ENCODE measurements at regions not wholly inside any gene's neighbourhood (a gene's known extent, or its start where the extent isn't known, plus 50 kb on each side); places are given as distances from the start of the nearest gene placed in this dataset.

DNA sequence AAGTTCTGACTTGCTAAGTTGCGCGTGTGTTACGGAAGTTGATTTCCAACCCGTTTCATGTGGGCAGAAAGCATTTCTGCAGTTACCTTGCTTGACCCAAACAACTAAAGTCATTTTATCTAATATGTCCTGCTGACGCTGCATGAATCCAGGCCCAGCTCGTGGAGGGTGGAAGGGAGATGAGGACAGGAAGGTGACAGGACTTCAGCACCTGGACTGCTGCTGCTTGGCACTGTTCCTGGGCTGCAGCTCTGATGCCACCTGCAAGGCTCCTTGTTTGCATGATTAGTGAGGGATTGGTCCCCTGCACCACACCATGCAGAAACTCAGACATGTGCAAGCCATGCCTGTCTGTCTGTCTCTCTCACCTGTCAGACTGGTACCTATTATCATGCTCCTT, 198.4 kb downstream of the PRDM2 start:
- 60% methylated on average over 2 of the region's 6 CpGs for WGBS (ENCODE audit: insufficient coverage)

DNA sequence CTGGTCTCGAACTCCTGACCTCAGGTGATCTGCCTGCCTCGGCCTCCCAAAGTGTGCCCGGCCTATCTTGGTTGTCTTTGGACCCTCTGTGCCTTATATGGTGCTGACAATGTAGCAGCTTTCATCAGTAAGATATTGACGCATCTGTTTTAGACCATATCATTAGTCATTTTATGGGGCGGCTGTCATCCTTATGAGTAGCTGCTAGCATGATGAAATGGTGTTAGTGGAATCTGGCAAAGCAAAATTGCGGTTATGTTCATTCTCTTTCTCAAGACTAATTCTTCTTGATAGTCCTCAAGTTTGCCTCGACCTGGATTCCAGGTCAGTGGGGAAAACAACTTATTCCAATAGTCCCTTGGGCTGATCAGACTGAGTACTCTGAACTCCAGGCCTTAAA, 199.9 kb downstream of the PRDM2 start:
- peaks cover 0 to 10% (median 0%) of the 10 kb centered on the region in 7 donors for H3K9me3 Mint-ChIP-seq
- TF ChIP-seq, protein P1, sequence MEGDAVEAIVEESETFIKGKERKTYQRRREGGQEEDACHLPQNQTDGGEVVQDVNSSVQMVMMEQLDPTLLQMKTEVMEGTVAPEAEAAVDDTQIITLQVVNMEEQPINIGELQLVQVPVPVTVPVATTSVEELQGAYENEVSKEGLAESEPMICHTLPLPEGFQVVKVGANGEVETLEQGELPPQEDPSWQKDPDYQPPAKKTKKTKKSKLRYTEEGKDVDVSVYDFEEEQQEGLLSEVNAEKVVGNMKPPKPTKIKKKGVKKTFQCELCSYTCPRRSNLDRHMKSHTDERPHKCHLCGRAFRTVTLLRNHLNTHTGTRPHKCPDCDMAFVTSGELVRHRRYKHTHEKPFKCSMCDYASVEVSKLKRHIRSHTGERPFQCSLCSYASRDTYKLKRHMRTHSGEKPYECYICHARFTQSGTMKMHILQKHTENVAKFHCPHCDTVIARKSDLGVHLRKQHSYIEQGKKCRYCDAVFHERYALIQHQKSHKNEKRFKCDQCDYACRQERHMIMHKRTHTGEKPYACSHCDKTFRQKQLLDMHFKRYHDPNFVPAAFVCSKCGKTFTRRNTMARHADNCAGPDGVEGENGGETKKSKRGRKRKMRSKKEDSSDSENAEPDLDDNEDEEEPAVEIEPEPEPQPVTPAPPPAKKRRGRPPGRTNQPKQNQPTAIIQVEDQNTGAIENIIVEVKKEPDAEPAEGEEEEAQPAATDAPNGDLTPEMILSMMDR (IDR thresholded peaks at IDR 0.05) = no peak
- H3K36me3 ChIP-seq (replicated peaks in 1 of 2; ENCODE audit: control insufficient read depth in 1 of 2, insufficient read depth in 2 of 2, low read length in 2 of 2) = no peaks in the 10 kb centered on the region
- H3K4me1 Mint-ChIP-seq = no peaks in the 10 kb centered on the region
- no peak overlapping the region for H3K9ac ChIP-seq (ENCODE audit: insufficient read depth, low read length, poor library complexity, severe bottlenecking)
- H3K4me2 ChIP-seq (replicated peaks; ENCODE audit: extremely low read depth, low read length, poor library complexity, severe bottlenecking) = no peak overlapping the region
- H3K4me3 Mint-ChIP-seq = no peak overlapping the region
- no peak for DNase-seq
- intact Hi-C loops (cut with micrococcal nuclease) = no loop called here
- no peak overlapping the region for H3K27ac ChIP-seq (ENCODE audit: low read depth in 1 of 2, low read length in 2 of 2)
- WGBS (ENCODE audit: insufficient coverage) = 79% methylated on average over 3 of the region's 7 CpGs
- no peaks in the 10 kb centered on the region for H3K79me2 ChIP-seq (ENCODE audit: insufficient read depth, low read length)
- H4K20me1 ChIP-seq (ENCODE audit: insufficient read depth, low read length) = no peaks in the 10 kb centered on the region
- peaks cover 5 to 12% (median 8%) of the 10 kb centered on the region in 3 donors for H3K27me3 Mint-ChIP-seq (ENCODE audit: low read depth in 3 of 3)
- no peaks in the 10 kb centered on the region for H3K9me3 ChIP-seq (replicated peaks in 1 of 2; ENCODE audit: control insufficient read depth in 1 of 2, insufficient read depth in 1 of 2, low read length in 2 of 2)
- H3K36me3 Mint-ChIP-seq = no peaks in the 10 kb centered on the region
- no peak overlapping the region for H2AFZ ChIP-seq (ENCODE audit: insufficient read depth, low read depth, low read length, poor library complexity, severe bottlenecking)
- H3K27ac Mint-ChIP-seq = no peak overlapping the region
- H3K27me3 ChIP-seq (ENCODE audit: control insufficient read depth in 2 of 2, insufficient read depth in 2 of 2, low read length in 2 of 2) = peaks cover 0 to 6% of the 10 kb centered on the region in 2 donors
- no peaks in the 10 kb centered on the region for H3K4me1 ChIP-seq (ENCODE audit: control insufficient read depth in 1 of 2, insufficient read depth in 2 of 2, low read length in 2 of 2)
- H3K4me3 ChIP-seq (replicated peaks in 1 of 3; ENCODE audit: low read depth in 2 of 3, low read length in 3 of 3) = no peak overlapping the region

More for the DNA sequence above, 198.4 kb downstream of the PRDM2 start:
- H3K36me3 Mint-ChIP-seq = no peaks in the 10 kb centered on the region
- Histone ChIP-seq H2AFZ (ENCODE audit: insufficient read depth, low read depth, low read length, poor library complexity, severe bottlenecking) (no peak overlapping the region), H3K4me2 (replicated peaks; ENCODE audit: extremely low read depth, low read length, poor library complexity, severe bottlenecking) (no peak overlapping the region), H3K4me3 (replicated peaks in 1 of 3; ENCODE audit: low read depth in 2 of 3, low read length in 3 of 3) (no peak overlapping the region), H3K27ac (ENCODE audit: low read depth in 1 of 2, low read length in 2 of 2) (no peak overlapping the region), H3K27me3 (ENCODE audit: control insufficient read depth in 2 of 2, insufficient read depth in 2 of 2, low read length in 2 of 2) (peaks cover 8 to 20% of the 10 kb centered on the region in 2 donors), H3K4me1 (ENCODE audit: control insufficient read depth in 1 of 2, insufficient read depth in 2 of 2, low read length in 2 of 2) (no peaks in the 10 kb centered on the region), H3K79me2 (ENCODE audit: insufficient read depth, low read length) (no peaks in the 10 kb centered on the region), H3K36me3 (replicated peaks in 1 of 2; ENCODE audit: control insufficient read depth in 1 of 2, insufficient read depth in 2 of 2, low read length in 2 of 2) (no peaks in the 10 kb centered on the region), H3K9me3 (replicated peaks in 1 of 2; ENCODE audit: control insufficient read depth in 1 of 2, insufficient read depth in 1 of 2, low read length in 2 of 2) (peaks cover 0 to 8% of the 10 kb centered on the region in 2 donors), H4K20me1 (ENCODE audit: insufficient read depth, low read length) (no peaks in the 10 kb centered on the region), H3K9ac (ENCODE audit: insufficient read depth, low read length, poor library complexity, severe bottlenecking) (no peak overlapping the region)
- peaks cover 14 to 24% (median 21%) of the 10 kb centered on the region in 3 donors for H3K27me3 Mint-ChIP-seq (ENCODE audit: low read depth in 3 of 3)
- no peak overlapping the region for H3K4me3 Mint-ChIP-seq
- DNase-seq = no peak
- H3K4me1 Mint-ChIP-seq = no peaks in the 10 kb centered on the region
- H3K9me3 Mint-ChIP-seq = peaks cover 0 to 4% (median 2%) of the 10 kb centered on the region in 7 donors
- TF ChIP-seq, protein P1 (IDR thresholded peaks at IDR 0.05) = no peak
- H3K27ac Mint-ChIP-seq = no peak overlapping the region
- intact Hi-C loops (cut with micrococcal nuclease) = no loop called here
